ENCODE measurements at regions not wholly inside any gene's neighbourhood (a gene's known extent, or its start where the extent isn't known, plus 50 kb on each side); places are given as distances from the start of the nearest gene placed in this dataset.

GRCh38 chr9:78468974-78469576 is 172.2 kb downstream of the PSAT1 start:
- no peak for TF ChIP-seq CTCF (conservative IDR thresholded peaks at IDR 0.05)
- no peak for TF ChIP-seq ZFX (IDR thresholded peaks at IDR 0.05)
